Activated naive CD4-positive, alpha-beta T cell treated with anti-CD3 and anti-CD28 coated beads, Interleukin-2, amount 50 U/mL, for 72 hours (primary cell): ENCODE measurements at regions not wholly inside any gene's neighbourhood (a gene's known extent, or its start where the extent isn't known, plus 50 kb on each side); places are given as distances from the start of the nearest gene placed in this dataset.
"Not testable (repeated sequence)": the region's sequence is repeated elsewhere in the genome, so short reads cannot be mapped to it uniquely, and the experiment has no call there.

Source experiments
- ATAC-seq, 2 donors: fragments of 150-1000 bp; cut with Tn5 transposase; 2 replicates each; pipeline ENCODE4 v1.10.0; 2021; ENCODE audit warnings: mild to moderate bottlenecking in 2 of 2, moderate library complexity in 2 of 2
- DNase-seq, 2 donors: peaks; one replicate each; pipeline ENCODE4 v3.0.0; 2021 to 2022; ENCODE audit warnings: low spot score in 2 of 2
- H3K27ac Mint-ChIP-seq, 2 donors: one replicate each; pipeline ENCODE4 v1.8.0; 2022; ENCODE audit warnings: mild to moderate bottlenecking in 2 of 2, mixed read lengths in 2 of 2
- H3K36me3 Mint-ChIP-seq, 2 donors: one replicate each; pipeline ENCODE4 v1.8.0; 2022; ENCODE audit warnings: mixed read lengths in 2 of 2
- H3K9me3 Mint-ChIP-seq, 2 donors: one replicate each; pipeline ENCODE4 v1.8.0; 2022; ENCODE audit warnings: mixed read lengths in 2 of 2

- Mint-ChIP-seq H3K36me3 (peaks cover 0 to 13% of the 10 kb centered on the region in 2 donors), H3K9me3 (peaks cover 10% of the 10 kb centered on the region in 2 donors)
- ATAC-seq, H3K27ac Mint-ChIP-seq, DNase-seq: not testable (repeated sequence)
Observed at GRCh38 chr9:22508354-22508753, 61.7 kb downstream of the DMRTA1 start.

DNA sequence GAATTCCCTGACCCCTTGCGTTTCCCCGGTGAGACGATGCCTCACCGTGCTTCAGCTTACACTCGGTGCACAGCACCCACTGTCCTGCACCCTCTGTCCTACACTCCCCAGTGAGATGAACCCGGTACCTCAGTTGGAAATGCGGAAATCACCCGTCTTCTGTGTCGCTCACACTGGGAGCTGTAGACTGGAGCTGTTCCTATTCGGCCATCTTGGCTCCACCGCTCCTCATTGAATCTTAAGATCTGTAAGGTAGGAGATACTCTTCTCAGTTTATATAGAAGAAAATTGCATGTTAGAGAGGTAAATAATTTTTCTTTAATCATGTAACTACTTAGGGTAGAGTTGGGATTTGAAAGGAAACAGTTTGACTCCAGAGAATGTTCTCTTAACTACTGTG is 62.2 kb downstream of the DMRTA1 start:
- DNase-seq (no peak), ATAC-seq (no peak)
- peaks cover 0 to 13% of the 10 kb centered on the region in 2 donors for H3K36me3 Mint-ChIP-seq
- peaks cover 10% of the 10 kb centered on the region in 2 donors for H3K9me3 Mint-ChIP-seq
- H3K27ac Mint-ChIP-seq: no peak overlapping the region

GRCh38 chr9:22512495-22512894 is 65.9 kb downstream of the DMRTA1 start:
- Mint-ChIP-seq H3K9me3 (peaks cover 0 to 2% of the 10 kb centered on the region in 2 donors), H3K36me3 (peaks cover 0 to 5% of the 10 kb centered on the region in 2 donors), H3K27ac (no peak overlapping the region)
- DNase-seq: no peak
- ATAC-seq: no peak

- H3K27ac Mint-ChIP-seq: no peak overlapping the region
- DNase-seq (no peak), ATAC-seq (no peak)
- H3K36me3 Mint-ChIP-seq: no peaks in the 10 kb centered on the region
- H3K9me3 Mint-ChIP-seq: no peaks in the 10 kb centered on the region
Observed at GRCh38 chr9:22514871-22515270, 68.2 kb downstream of the DMRTA1 start.

GRCh38 chr9:22522206-22522740 is 75.6 kb downstream of the DMRTA1 start:
- ATAC-seq: no peak
- no peak for DNase-seq
- Mint-ChIP-seq H3K9me3 (no peaks in the 10 kb centered on the region), H3K27ac (no peak overlapping the region), H3K36me3 (no peaks in the 10 kb centered on the region)

GRCh38 chr9:22528485-22528884 is 81.9 kb downstream of the DMRTA1 start:
- peaks cover 4 to 6% of the 10 kb centered on the region in 2 donors for H3K9me3 Mint-ChIP-seq
- no peak for ATAC-seq
- no peak overlapping the region for H3K27ac Mint-ChIP-seq
- DNase-seq: no peak
- no peaks in the 10 kb centered on the region for H3K36me3 Mint-ChIP-seq

GRCh38 chr9:22529426-22530199 is 83.0 kb downstream of the DMRTA1 start:
- no peaks in the 10 kb centered on the region for H3K36me3 Mint-ChIP-seq
- H3K27ac Mint-ChIP-seq: no peak overlapping the region
- ATAC-seq: no peak
- peaks cover 4 to 6% of the 10 kb centered on the region in 2 donors for H3K9me3 Mint-ChIP-seq
- no peak for DNase-seq

DNA sequence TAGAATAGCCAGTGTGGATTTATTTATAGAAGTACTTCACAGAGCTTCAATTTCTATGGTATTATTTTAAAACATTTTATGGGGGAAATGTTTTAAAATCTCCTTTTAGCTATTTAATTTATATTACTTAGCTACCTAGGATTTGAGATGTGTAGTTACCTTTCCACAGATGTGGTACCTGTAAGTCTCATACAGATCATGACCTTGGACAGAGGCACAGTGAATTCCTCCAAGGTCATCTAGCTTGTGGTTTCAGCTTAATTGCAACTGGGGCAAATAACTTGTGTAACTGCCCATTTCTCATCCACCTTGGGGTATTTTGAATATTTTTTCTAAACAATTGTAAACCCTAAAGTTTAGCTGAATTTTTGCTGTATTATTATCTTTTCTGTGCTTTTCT is 89.2 kb downstream of the DMRTA1 start:
- no peaks in the 10 kb centered on the region for H3K36me3 Mint-ChIP-seq
- H3K9me3 Mint-ChIP-seq: peaks cover 8 to 9% of the 10 kb centered on the region in 2 donors
- no peak overlapping the region for H3K27ac Mint-ChIP-seq
- ATAC-seq: no peak
- DNase-seq: no peak

- DNase-seq: no peak
- no peak for ATAC-seq
- peaks cover 5 to 10% of the 10 kb centered on the region in 2 donors for H3K9me3 Mint-ChIP-seq
- H3K27ac Mint-ChIP-seq: no peak overlapping the region
- H3K36me3 Mint-ChIP-seq: no peaks in the 10 kb centered on the region
Observed at GRCh38 chr9:22537721-22538120, 91.1 kb downstream of the DMRTA1 start.

DNA sequence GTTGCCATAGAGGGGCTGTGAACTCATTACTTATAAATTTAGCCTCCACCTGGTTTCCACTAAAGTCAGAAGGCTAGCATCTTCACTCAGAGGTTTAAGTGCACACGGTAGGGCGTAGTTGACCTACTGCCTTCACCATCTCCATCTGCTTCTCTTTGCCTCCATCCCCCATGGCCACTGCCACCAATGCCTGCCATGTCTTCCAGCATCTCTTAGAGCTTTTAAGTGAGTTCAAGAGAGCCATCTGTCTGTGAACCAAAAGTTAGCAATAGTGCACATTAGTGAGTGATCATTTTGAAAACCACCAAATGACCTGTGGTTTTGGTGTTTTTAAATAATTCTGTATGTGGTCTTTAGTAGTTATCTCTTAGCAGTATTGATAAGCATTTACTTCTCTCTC is 102.0 kb downstream of the DMRTA1 start:
- DNase-seq (no peak), ATAC-seq (no peak)
- Mint-ChIP-seq H3K27ac (no peak overlapping the region), H3K9me3 (no peaks in the 10 kb centered on the region), H3K36me3 (no peaks in the 10 kb centered on the region)

- DNase-seq (no peak), ATAC-seq (no peak)
- peaks cover 15 to 20% of the 10 kb centered on the region in 2 donors for H3K36me3 Mint-ChIP-seq
- H3K27ac Mint-ChIP-seq: no peak overlapping the region
- peaks cover 38 to 61% of the 10 kb centered on the region in 2 donors for H3K9me3 Mint-ChIP-seq
Observed at GRCh38 chr9:22574740-22575139, 128.1 kb downstream of the DMRTA1 start.

DNA sequence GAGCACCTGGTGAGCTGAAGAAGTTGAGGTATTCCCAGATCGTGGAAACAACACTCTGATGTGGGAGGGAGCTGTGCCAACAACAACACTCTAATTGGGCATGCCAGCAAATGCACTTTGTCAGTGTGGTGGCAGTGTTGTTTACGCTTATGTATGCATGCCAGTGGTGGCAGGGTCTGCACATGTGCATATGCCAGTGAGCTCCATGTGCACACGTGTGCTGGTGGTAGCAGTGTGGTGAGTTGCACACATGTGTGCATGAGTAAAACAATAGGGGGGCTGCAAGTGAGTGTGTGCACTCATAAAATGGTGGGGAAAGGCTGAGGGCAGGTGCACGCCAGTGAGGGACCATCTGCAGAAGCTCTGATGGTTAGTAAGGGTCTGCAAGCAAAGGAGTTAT is 134.2 kb downstream of the DMRTA1 start:
- DNase-seq (no peak), ATAC-seq (no peak)
- Mint-ChIP-seq H3K36me3 (peaks cover 5 to 6% of the 10 kb centered on the region in 2 donors), H3K9me3 (peaks cover 24 to 36% of the 10 kb centered on the region in 2 donors), H3K27ac (no peak overlapping the region)

DNA sequence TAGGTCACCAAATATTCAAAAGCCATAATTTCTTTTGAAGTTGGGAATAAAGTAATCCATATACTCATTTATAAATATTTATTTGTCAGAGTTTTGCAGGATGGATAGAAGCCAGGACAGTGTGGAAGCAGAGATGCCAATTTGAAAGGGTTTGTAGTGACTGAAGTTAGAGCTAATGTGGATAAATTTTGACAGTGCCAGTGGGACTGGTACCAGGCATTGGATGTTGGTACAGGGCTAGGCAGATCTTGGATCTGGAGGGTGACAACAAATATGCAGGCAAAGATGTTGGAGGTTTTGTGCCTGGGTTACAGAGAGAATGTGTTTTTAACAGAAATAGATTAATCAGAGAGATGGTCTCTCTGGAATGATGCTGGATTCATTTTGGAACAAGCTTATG is 135.6 kb downstream of the DMRTA1 start:
- Mint-ChIP-seq H3K9me3 (peaks cover 24 to 28% of the 10 kb centered on the region in 2 donors), H3K36me3 (peaks cover 0 to 5% of the 10 kb centered on the region in 2 donors), H3K27ac (no peak overlapping the region)
- DNase-seq: no peak
- no peak for ATAC-seq

DNA sequence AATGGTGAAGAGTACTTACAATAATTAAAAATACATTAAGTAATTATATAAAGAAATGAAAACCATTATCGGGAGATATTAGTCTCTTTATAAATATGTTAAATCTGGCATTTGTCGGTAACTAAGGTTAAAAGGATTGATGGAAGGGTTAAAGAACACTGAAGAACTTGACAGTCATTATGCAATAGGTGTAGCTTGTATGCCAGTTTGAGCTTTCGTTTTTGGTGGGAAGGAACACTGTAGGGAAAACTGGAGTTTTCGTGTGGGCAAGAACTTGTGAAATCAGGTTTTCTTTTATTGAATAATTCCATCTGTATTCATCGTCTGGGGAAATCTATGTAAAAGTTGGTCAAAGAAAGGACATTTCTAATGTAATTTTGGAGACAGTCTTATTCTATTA is 142.3 kb downstream of the DMRTA1 start:
- no peaks in the 10 kb centered on the region for H3K9me3 Mint-ChIP-seq
- no peaks in the 10 kb centered on the region for H3K36me3 Mint-ChIP-seq
- H3K27ac Mint-ChIP-seq: no peak overlapping the region
- DNase-seq (no peak), ATAC-seq (no peak)

GRCh38 chr9:22590336-22591033 is 143.9 kb downstream of the DMRTA1 start:
- Mint-ChIP-seq H3K9me3 (no peaks in the 10 kb centered on the region), H3K27ac (no peak overlapping the region), H3K36me3 (no peaks in the 10 kb centered on the region)
- ATAC-seq (no peak), DNase-seq (no peak)

DNA sequence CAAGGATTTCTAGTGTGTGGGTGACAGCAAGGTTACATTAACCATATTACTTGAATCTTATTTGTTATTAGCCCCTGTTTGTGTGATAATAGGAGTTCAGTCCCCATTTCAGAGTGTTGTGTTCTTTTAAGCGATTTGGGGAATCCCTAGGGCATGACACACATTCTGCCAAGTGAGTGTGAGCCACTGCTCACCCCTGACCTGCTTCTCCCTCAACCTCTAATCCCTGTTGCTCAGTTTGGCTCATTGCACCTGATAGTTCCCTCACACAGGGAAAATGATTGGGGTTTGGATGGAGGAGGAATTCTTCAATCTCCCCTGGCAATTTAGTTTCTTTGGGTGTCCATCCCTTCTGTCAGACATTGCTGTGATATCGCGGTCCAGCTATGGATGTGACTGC is 149.2 kb downstream of the DMRTA1 start:
- Mint-ChIP-seq H3K36me3 (no peaks in the 10 kb centered on the region), H3K27ac (peak overlapping the region in 1 of 2 donors; percentile 44), H3K9me3 (peaks cover 5 to 12% of the 10 kb centered on the region in 2 donors)
- ATAC-seq: no peak
- DNase-seq: no peak

GRCh38 chr9:22617156-22617555 is 170.5 kb downstream of the DMRTA1 start:
- ATAC-seq (no peak), DNase-seq (no peak)
- Mint-ChIP-seq H3K9me3 (peaks cover 12 to 15% of the 10 kb centered on the region in 2 donors), H3K36me3 (no peaks in the 10 kb centered on the region), H3K27ac (no peak overlapping the region)
